Kidney (tissue), 13 donors: ENCODE measurements at regions not wholly inside any gene's neighbourhood (a gene's known extent, or its start where the extent isn't known, plus 50 kb on each side); places are given as distances from the start of the nearest gene placed in this dataset.

ENCODE experiments used
- DNase-seq, 5 donors: peaks; one replicate each; pipeline ENCODE4 v3.0.0-alpha.2; 2013 to 2020
- FAIRE-seq: peaks from 2 replicates; lab custom pipeline; 2012; peaks lifted over from hg19 to GRCh38; lab: Jason Lieb, UNC
- H3K27ac ChIP-seq, 2 donors: one replicate each; pipeline ENCODE4 v1.7.0; 2013; ENCODE audit warnings: low read depth in 2 of 2, low read length in 2 of 2, inconsistent platforms in 1 of 2
- H3K27me3 ChIP-seq: one replicate; pipeline ENCODE4 v1.7.1; 2013; ENCODE audit warnings: low read length, inconsistent platforms; ENCODE audit not compliant: control insufficient read depth, insufficient read depth
- H3K36me3 ChIP-seq, 3 donors: one replicate each; pipeline versions ENCODE4 v1.7.0 to v1.7.1; 2013; ENCODE audit warnings: low read length in 3 of 3, control low read depth in 1 of 3, inconsistent platforms in 1 of 3; ENCODE audit not compliant: insufficient read depth in 3 of 3, control insufficient read depth in 2 of 3
- H3K4me1 ChIP-seq, 3 donors: one replicate each; pipeline versions ENCODE4 v1.7.0 to v1.7.1; 2013; ENCODE audit warnings: low read length in 3 of 3, inconsistent platforms in 1 of 3, low read depth in 1 of 3; ENCODE audit not compliant: control insufficient read depth in 2 of 3, insufficient read depth in 2 of 3
- H3K4me3 ChIP-seq, 3 donors: one replicate each; pipeline versions ENCODE4 v1.7.0 to v1.8.1; 2013; ENCODE audit warnings: low read length in 3 of 3, control low read depth in 1 of 3, inconsistent platforms in 1 of 3
- H3K9ac ChIP-seq, 3 donors: one replicate each; pipeline versions ENCODE4 v1.7.0 to v1.7.1; 2013; ENCODE audit warnings: low read length in 3 of 3, control low read depth in 1 of 3, inconsistent platforms in 1 of 3
- H3K9me3 ChIP-seq, 3 donors: one replicate each; pipeline versions ENCODE4 v1.7.0 to v1.7.1; 2013; ENCODE audit warnings: low read length in 3 of 3, control low read depth in 1 of 3, inconsistent platforms in 1 of 3; ENCODE audit not compliant: control insufficient read depth in 2 of 3, insufficient read depth in 1 of 3
- intact Hi-C: fragments of 100-400 bp; cut with DNase I; formaldehyde crosslinking; loops from one replicate; pipeline ENCODE4 v1.11.1; 2022
- TF ChIP-seq, protein P1 (sequence below): IDR thresholded peaks from 3 replicates; pipeline ENCODE4 v1.5.1; 2012; ENCODE audit warnings: mild to moderate bottlenecking, moderate library complexity, borderline replicate concordance; ENCODE audit not compliant: insufficient read depth; ENCODE audit errors: extremely low read depth
- donor health status: control.
- donor health status: control.
- donor health status: control.
- donor health status: control.
- donor health status: control.
- donor health status: DM: yes; HTN: yes; CAD: no.
- donor health status: Normal renal cell carcinoma (clear cell type).

GRCh38 chr13:99129050-99129449, 71.6 kb upstream of the UBAC2 start:
- Histone ChIP-seq H3K4me1 (no peaks in the 10 kb centered on the region), H3K4me3 (no peak overlapping the region), H3K9ac (no peak overlapping the region), H3K36me3 (no peaks in the 10 kb centered on the region), H3K9me3 (peaks cover 0 to 3% (median 0%) of the 10 kb centered on the region in 3 donors), H3K27me3 (no peaks in the 10 kb centered on the region), H3K27ac (no peak overlapping the region)
- intact Hi-C loops = no loop called here
- no peak for FAIRE-seq
- TF ChIP-seq, protein P1, sequence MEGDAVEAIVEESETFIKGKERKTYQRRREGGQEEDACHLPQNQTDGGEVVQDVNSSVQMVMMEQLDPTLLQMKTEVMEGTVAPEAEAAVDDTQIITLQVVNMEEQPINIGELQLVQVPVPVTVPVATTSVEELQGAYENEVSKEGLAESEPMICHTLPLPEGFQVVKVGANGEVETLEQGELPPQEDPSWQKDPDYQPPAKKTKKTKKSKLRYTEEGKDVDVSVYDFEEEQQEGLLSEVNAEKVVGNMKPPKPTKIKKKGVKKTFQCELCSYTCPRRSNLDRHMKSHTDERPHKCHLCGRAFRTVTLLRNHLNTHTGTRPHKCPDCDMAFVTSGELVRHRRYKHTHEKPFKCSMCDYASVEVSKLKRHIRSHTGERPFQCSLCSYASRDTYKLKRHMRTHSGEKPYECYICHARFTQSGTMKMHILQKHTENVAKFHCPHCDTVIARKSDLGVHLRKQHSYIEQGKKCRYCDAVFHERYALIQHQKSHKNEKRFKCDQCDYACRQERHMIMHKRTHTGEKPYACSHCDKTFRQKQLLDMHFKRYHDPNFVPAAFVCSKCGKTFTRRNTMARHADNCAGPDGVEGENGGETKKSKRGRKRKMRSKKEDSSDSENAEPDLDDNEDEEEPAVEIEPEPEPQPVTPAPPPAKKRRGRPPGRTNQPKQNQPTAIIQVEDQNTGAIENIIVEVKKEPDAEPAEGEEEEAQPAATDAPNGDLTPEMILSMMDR = no peak
- no peak for DNase-seq

GRCh38 chr13:99129951-99130350, 70.7 kb upstream of the UBAC2 start:
- intact Hi-C loops = no loop called here
- H3K27me3 ChIP-seq = no peaks in the 10 kb centered on the region
- H3K27ac ChIP-seq = no peak overlapping the region
- peaks cover 0 to 3% (median 0%) of the 10 kb centered on the region in 3 donors for H3K9me3 ChIP-seq
- no peak overlapping the region for H3K9ac ChIP-seq
- no peaks in the 10 kb centered on the region for H3K36me3 ChIP-seq
- H3K4me3 ChIP-seq = no peak overlapping the region
- TF ChIP-seq, protein P1 = no peak
- DNase-seq = no peak
- no peak for FAIRE-seq
- no peaks in the 10 kb centered on the region for H3K4me1 ChIP-seq

DNA sequence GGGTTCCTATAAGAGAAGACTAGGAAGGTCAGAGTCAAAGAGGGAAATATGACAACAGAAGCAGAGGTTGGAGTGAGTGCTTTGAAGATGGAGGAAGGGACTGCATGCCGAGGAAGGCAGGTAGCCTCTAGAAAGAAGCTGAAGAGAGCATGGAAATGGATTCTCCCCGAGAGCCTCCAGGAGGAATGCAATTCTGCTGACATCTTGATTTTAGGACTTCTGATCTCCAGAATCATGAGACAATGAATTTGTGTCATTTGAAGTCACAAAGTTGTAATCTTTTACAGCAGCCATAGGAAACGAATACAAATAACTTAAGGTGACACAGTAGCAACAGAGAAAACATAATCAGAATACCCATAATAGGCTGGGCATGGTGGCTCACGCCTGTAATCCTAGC, 69.2 kb upstream of the UBAC2 start:
- no peaks in the 10 kb centered on the region for H3K36me3 ChIP-seq
- H3K9me3 ChIP-seq = peaks cover 0 to 3% (median 0%) of the 10 kb centered on the region in 3 donors
- FAIRE-seq (no peak), DNase-seq (no peak)
- no peaks in the 10 kb centered on the region for H3K27me3 ChIP-seq
- H3K27ac ChIP-seq = no peak overlapping the region
- H3K4me3 ChIP-seq = no peak overlapping the region
- TF ChIP-seq, protein P1 = no peak
- H3K9ac ChIP-seq = no peak overlapping the region
- intact Hi-C loops = no loop called here
- no peaks in the 10 kb centered on the region for H3K4me1 ChIP-seq

- Histone ChIP-seq H3K4me3 (no peak overlapping the region), H3K27me3 (no peaks in the 10 kb centered on the region), H3K4me1 (no peaks in the 10 kb centered on the region), H3K9me3 (peaks cover 0 to 3% (median 0%) of the 10 kb centered on the region in 3 donors), H3K27ac (no peak overlapping the region), H3K9ac (no peak overlapping the region), H3K36me3 (no peaks in the 10 kb centered on the region)
- DNase-seq = no peak
- TF ChIP-seq, protein P1 = no peak
- FAIRE-seq = no peak
- intact Hi-C loops = no loop called here
These were observed 68.3 kb upstream of the UBAC2 start for GRCh38 chr13:99132295-99132835.
